HepG2 (cell line): ENCODE measurements at regions not wholly inside any gene's neighbourhood (a gene's known extent, or its start where the extent isn't known, plus 50 kb on each side); places are given as distances from the start of the nearest gene placed in this dataset.

ENCODE experiments used
- ATAC-seq: fragments of 200-7000 bp; cut with Tn5 transposase; 3 replicates; pipeline ENCODE4 v1.9.1; 2020; ENCODE audit warnings: mild to moderate bottlenecking, moderate library complexity
- BruUV-seq: library from RNA; stranded (reverse); fragments of 400-500 nt; replicated peaks from 2 replicates; lab custom pipeline; 2021; lab: Mats Ljungman, UMichigan
- CTCF ChIA-PET: fragments of 300-600 bp; formaldehyde crosslinking; extraction: SDS; loops from one replicate; lab custom pipeline; 2021; ENCODE audit warnings: low total read pairs, inconsistent platforms, low intra/inter-chr PET ratio; lab: Yijun Ruan, JAX
- POLR2A ChIA-PET: fragments of 350-600 bp; sonication (Branson Sonifier 250); formaldehyde crosslinking; loops from one replicate; lab custom pipeline; 2020; ENCODE audit warnings: antibody characterized with exemption, inconsistent platforms; lab: Yijun Ruan, JAX
- DNase-seq: peaks from one replicate; pipeline ENCODE4 v3.0.0-alpha.2; 2015; ENCODE audit warnings: low spot score
- FAIRE-seq: peaks from 3 replicates; lab custom pipeline; 2011; peaks lifted over from hg19 to GRCh38; lab: Jason Lieb, UNC
- H2AFZ ChIP-seq: one replicate; pipeline ENCODE4 v1.6.1; 2011; ENCODE audit warnings: low read length, inconsistent platforms
- H3K27ac ChIP-seq: fragments of 300-600 bp; 3 replicates; pipeline ENCODE4 v1.8.0; 2011; ENCODE audit warnings: mixed run types, mild to moderate bottlenecking, mixed read lengths, low read length, inconsistent platforms; ENCODE audit not compliant: insufficient read depth; ENCODE audit errors: extremely low read length
- H3K27me3 ChIP-seq, 2 experiments: fragments of 200-600 bp in 1 of 2; 2 replicates in 1 of 2; 3 replicates in 1 of 2; pipeline versions ENCODE4 v1.6.0 to v1.8.0; 2011; ENCODE audit warnings: low read length in 2 of 2, mild to moderate bottlenecking in 2 of 2, moderate library complexity in 2 of 2, inconsistent platforms in 1 of 2; ENCODE audit not compliant: insufficient read depth in 2 of 2, control insufficient read depth in 1 of 2
- H3K36me3 ChIP-seq, 2 experiments: fragments of 200-600 bp in 1 of 2; replicated peaks in 1 of 2; 2 replicates in 1 of 2; 3 replicates in 1 of 2; pipeline versions ENCODE4 v1.5.1 to v1.8.0; 2011; ENCODE audit warnings: low read length in 2 of 2, inconsistent platforms in 1 of 2; ENCODE audit not compliant: insufficient read depth in 2 of 2, control insufficient read depth in 1 of 2
- H3K4me1 ChIP-seq: 2 replicates; pipeline ENCODE4 v1.5.1; 2012; ENCODE audit warnings: low read length, inconsistent platforms; ENCODE audit not compliant: insufficient read depth
- H3K4me2 ChIP-seq: 2 replicates; pipeline ENCODE4 v1.6.0; 2011; ENCODE audit warnings: low read depth, low read length, inconsistent platforms
- H3K4me3 ChIP-seq, 3 experiments: fragments of 200-600 bp in 1 of 3; sonication (generic), shearing (Covaris generic) in 1 of 3; replicated peaks in 1 of 3; 2 replicates each; pipeline ENCODE4 v1.5.1; 2011 to 2016; ENCODE audit warnings: low read length in 3 of 3, inconsistent platforms in 2 of 3, low read depth in 2 of 3, mild to moderate bottlenecking in 2 of 3, control low read depth in 1 of 3, mixed read lengths in 1 of 3; ENCODE audit not compliant: insufficient read depth in 1 of 3
- H3K79me2 ChIP-seq: one replicate; pipeline ENCODE4 v1.6.1; 2011; ENCODE audit warnings: low read length, inconsistent platforms; ENCODE audit not compliant: insufficient read depth
- H3K9ac ChIP-seq: 2 replicates; pipeline ENCODE4 v1.6.0; 2011; ENCODE audit warnings: mild to moderate bottlenecking, low read depth, low read length, inconsistent platforms; ENCODE audit not compliant: insufficient read depth
- H3K9me3 ChIP-seq: 2 replicates; pipeline ENCODE4 v1.5.1; 2012; ENCODE audit warnings: mild to moderate bottlenecking, low read length
- H4K20me1 ChIP-seq: 2 replicates; pipeline ENCODE4 v1.6.0; 2011; ENCODE audit warnings: inconsistent platforms, mild to moderate bottlenecking, low read length, moderate library complexity; ENCODE audit not compliant: insufficient read depth
- CCDC6 ChIP-seq: sonication (generic); formaldehyde crosslinking; IDR thresholded peaks from 2 replicates; pipeline ENCODE4 v1.8.1; 2022; ENCODE audit warnings: mild to moderate bottlenecking, missing genetic modification reagents, moderate library complexity
- CREB1 ChIP-seq, 2 experiments: fragments of 450-650 bp in 1 of 2; IDR thresholded peaks; 2 replicates each; pipeline ENCODE4 v1.6.1; 2016 to 2017; ENCODE audit warnings: control low read depth in 1 of 2, mild to moderate bottlenecking in 1 of 2, missing compliant biosample characterization in 1 of 2, missing genetic modification characterization in 1 of 2
- MXI1 ChIP-seq: IDR thresholded peaks from 3 replicates; pipeline ENCODE4 v1.6.1; 2012; ENCODE audit warnings: low read depth, low read length, inconsistent platforms, borderline replicate concordance
- POGK ChIP-seq: sonication (generic); formaldehyde crosslinking; conservative IDR thresholded peaks from 2 replicates; pipeline ENCODE4 v1.8.0; 2022; ENCODE audit warnings: mild to moderate bottlenecking, moderate library complexity, missing genetic modification reagents
- REST ChIP-seq, 2 experiments: IDR thresholded peaks; 2 replicates each; pipeline ENCODE4 v1.6.1; 2011 to 2012; ENCODE audit warnings: low read length in 2 of 2, borderline replicate concordance in 1 of 2, low read depth in 1 of 2, mild to moderate bottlenecking in 1 of 2, moderate library complexity in 1 of 2
- SALL2 ChIP-seq: sonication (generic); formaldehyde crosslinking; IDR thresholded peaks from 2 replicates; pipeline ENCODE4 v1.8.1; 2023; ENCODE audit warnings: mild to moderate bottlenecking, missing genetic modification reagents, inconsistent platforms
- ZNF761 ChIP-seq: sonication (generic); formaldehyde crosslinking; conservative IDR thresholded peaks from 2 replicates; pipeline ENCODE4 v1.4.0; 2020; ENCODE audit warnings: mild to moderate bottlenecking, missing genetic modification reagents
- WGBS: methylation state at CpG from one replicate; pipeline ENCODE4 v1.1.6; 2017; ENCODE audit warnings: low lambda C conversion rate; 5-methylcytosine and 5-hydroxymethylcytosine counted together
- in situ Hi-C: cut with HindIII; loops from 2 replicates; pipeline ENCODE4 v1.10.0; 2017; ENCODE audit warnings: low pct_unique_long_range_greater_than_20kb; ENCODE audit not compliant: extremely low pct_ligation_motif_present
- intact Hi-C: fragments of 100-400 bp; cut with micrococcal nuclease; formaldehyde crosslinking; loops from one replicate; pipeline ENCODE4 v1.10.0; 2022; ENCODE audit not compliant: unreplicated experiment
- TF ChIP-seq, protein P1 (sequence below): IDR thresholded peaks from 2 replicates; pipeline ENCODE4 v1.6.1; 2016; ENCODE audit warnings: missing compliant biosample characterization, missing genetic modification reagents, borderline replicate concordance
- TF ChIP-seq, protein P2 (sequence below): IDR thresholded peaks from 2 replicates; pipeline ENCODE4 v1.6.1; 2018; ENCODE audit warnings: missing genetic modification reagents

DNA sequence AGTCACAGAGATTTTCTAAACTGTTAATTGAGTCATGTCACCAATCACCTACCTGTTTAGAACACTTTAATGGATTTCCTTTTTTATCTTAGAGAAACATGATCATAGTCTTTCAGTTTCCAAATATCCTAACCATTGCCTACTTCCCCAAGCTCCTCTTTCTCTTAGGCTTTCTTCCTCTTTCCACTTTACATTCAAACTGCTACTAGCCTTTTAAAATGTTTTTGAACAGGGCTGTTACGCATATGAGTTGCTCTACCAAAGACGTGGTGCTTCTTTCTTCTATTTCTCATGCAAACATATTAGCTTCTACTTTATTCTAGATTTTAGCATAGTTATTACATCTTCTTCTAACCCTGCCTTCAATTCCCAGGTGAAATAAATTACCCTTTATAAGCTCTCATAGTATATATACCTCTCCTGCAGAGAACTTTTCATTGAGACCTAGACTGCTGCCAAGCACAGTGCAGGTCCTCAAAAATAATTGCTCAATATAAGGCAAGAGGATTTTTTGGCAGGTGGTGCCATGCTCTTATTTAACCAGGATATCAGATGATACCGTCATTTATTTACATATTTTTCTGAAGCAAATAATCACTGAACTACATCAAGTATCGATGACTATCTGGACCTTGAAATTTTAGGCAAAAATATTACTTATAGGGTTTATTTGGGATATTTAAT, 937.1 kb downstream of the TSN start:
- H3K79me2 ChIP-seq: no peaks in the 10 kb centered on the region
- FAIRE-seq: no peak
- no peaks in the 10 kb centered on the region for H3K4me1 ChIP-seq
- H3K4me3 ChIP-seq: no peak overlapping the region
- H3K9ac ChIP-seq: no peak overlapping the region
- no TSS peak for BruUV-seq
- no peak for ATAC-seq
- DNase-seq: no peak
- H3K27me3 ChIP-seq: no peaks in the 10 kb centered on the region
- H3K9me3 ChIP-seq: no peaks in the 10 kb centered on the region
- no peak overlapping the region for H3K27ac ChIP-seq
- ChIA-PET CTCF (no interaction called here), POLR2A (no interaction called here)
- H3K4me2 ChIP-seq: no peak overlapping the region
- no peak for TF ChIP-seq POGK
- TF ChIP-seq SALL2 (CRISPR knock-in tag): no peak
- no peak for TF ChIP-seq CCDC6
- TF ChIP-seq, protein P1, sequence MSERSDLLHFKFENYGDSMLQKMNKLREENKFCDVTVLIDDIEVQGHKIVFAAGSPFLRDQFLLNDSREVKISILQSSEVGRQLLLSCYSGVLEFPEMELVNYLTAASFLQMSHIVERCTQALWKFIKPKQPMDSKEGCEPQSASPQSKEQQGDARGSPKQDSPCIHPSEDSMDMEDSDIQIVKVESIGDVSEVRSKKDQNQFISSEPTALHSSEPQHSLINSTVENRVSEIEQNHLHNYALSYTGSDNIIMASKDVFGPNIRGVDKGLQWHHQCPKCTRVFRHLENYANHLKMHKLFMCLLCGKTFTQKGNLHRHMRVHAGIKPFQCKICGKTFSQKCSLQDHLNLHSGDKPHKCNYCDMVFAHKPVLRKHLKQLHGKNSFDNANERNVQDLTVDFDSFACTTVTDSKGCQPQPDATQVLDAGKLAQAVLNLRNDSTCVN (CRISPR knock-in tag): no peak
- WGBS: 2% methylated on average over 4 of the region's 4 CpGs
- H2AFZ ChIP-seq: no peak overlapping the region
- in situ Hi-C loops (no loop called here), intact Hi-C loops (no loop called here)
- no peaks in the 10 kb centered on the region for H3K36me3 ChIP-seq
- H4K20me1 ChIP-seq: no peaks in the 10 kb centered on the region

GRCh38 chr2:122697415-122697814, 942.0 kb downstream of the TSN start:
- Histone ChIP-seq H3K4me1 (no peaks in the 10 kb centered on the region), H3K27ac (no peak overlapping the region), H3K36me3 (no peaks in the 10 kb centered on the region), H3K79me2 (no peaks in the 10 kb centered on the region), H2AFZ (no peak overlapping the region), H3K9me3 (no peaks in the 10 kb centered on the region), H3K27me3 (no peaks in the 10 kb centered on the region), H3K4me3 (no peak overlapping the region), H4K20me1 (no peaks in the 10 kb centered on the region), H3K4me2 (no peak overlapping the region), H3K9ac (no peak overlapping the region)
- BruUV-seq: no TSS peak
- intact Hi-C loops: no loop called here
- in situ Hi-C loops: no loop called here
- no peak for DNase-seq
- FAIRE-seq: no peak
- WGBS: 0% methylated on average over 1 of the region's 1 CpG
- CTCF ChIA-PET: no interaction called here
- POLR2A ChIA-PET: no interaction called here
- no peak for ATAC-seq
- TF ChIP-seq ZNF761 (CRISPR knock-in tag) (no peak), MXI1 (no peak), REST (IDR thresholded peaks at IDR 0.05; ENCODE audit: borderline replicate concordance in 1 of 2, low read depth in 1 of 2, low read length in 2 of 2) (no peak), CREB1 (IDR thresholded peaks at IDR 0.05) (no peak), CREB1 (CRISPR knock-in tag; IDR thresholded peaks at IDR 0.05) (no peak)
- TF ChIP-seq, protein P2, sequence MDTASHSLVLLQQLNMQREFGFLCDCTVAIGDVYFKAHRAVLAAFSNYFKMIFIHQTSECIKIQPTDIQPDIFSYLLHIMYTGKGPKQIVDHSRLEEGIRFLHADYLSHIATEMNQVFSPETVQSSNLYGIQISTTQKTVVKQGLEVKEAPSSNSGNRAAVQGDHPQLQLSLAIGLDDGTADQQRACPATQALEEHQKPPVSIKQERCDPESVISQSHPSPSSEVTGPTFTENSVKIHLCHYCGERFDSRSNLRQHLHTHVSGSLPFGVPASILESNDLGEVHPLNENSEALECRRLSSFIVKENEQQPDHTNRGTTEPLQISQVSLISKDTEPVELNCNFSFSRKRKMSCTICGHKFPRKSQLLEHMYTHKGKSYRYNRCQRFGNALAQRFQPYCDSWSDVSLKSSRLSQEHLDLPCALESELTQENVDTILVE (CRISPR knock-in tag): no peak
